GM19099 (cell line): ENCODE measurements at regions not wholly inside any gene's neighbourhood (a gene's known extent, or its start where the extent isn't known, plus 50 kb on each side); places are given as distances from the start of the nearest gene placed in this dataset.

Source experiments
- POLR2A ChIP-seq: IDR thresholded peaks from 3 replicates; pipeline ENCODE4 v1.6.1; 2011; ENCODE audit warnings: low read depth; ENCODE audit not compliant: insufficient read length; ENCODE audit errors: extremely low read depth

DNA sequence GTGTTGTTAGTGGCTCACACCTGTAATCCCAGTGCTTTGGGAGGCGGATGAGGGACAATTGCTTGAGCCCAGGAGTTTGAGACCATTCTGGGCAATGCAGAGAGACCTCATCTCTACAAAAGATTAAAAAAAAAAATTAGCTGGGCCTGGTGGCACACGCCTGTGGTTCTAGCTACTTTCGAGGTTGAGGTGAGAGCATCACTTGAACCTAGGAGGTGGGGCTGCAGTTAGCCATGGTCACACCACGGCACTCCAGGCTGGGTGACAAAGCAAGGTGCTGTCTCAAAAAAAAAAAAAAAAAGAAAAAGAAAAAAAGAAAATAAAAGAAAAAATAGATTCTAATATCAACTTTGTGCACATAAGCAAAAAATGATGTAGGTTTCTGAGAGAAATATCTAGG lies 1492.5 kb upstream of the TMEFF2 start:
- no peak for TF ChIP-seq POLR2A

DNA sequence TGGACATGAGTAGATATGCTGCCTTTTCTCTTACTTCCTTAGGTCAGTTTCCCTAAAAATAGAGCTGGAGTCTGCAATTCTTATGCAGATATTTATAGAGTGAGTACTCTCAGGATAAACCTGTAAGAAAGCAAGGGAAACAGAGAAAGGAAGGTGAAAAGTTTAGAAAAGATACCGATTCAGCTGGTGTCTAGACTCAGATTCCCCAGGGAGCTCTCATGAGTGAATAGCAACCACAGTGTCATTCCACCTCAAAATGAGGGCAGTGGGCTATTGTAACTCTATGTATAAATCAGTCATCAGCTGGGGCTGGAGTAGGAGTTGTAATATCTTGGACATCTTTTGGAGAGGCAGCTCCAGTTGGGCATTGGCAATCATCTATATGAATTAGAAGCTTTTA lies 1485.1 kb upstream of the TMEFF2 start:
- no peak for TF ChIP-seq POLR2A

DNA sequence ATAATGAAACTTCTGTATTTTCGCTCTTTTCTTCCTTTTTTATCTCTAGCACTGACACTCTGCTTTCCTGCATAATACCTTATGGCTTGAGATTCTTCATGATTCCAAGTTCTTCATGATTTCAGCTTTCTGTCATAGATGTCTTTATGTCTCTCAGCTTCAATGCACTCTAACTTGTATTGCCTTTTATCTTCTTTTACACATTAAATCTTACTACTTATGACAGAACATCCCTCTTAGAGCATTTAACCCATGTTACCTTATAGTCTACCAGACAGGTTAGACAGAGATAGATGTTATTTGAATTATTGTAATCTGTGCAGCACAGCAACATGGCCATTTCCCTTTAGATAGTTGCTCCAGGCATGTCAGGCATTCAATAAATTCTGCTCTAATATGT lies 1475.7 kb upstream of the TMEFF2 start:
- no peak for TF ChIP-seq POLR2A

DNA sequence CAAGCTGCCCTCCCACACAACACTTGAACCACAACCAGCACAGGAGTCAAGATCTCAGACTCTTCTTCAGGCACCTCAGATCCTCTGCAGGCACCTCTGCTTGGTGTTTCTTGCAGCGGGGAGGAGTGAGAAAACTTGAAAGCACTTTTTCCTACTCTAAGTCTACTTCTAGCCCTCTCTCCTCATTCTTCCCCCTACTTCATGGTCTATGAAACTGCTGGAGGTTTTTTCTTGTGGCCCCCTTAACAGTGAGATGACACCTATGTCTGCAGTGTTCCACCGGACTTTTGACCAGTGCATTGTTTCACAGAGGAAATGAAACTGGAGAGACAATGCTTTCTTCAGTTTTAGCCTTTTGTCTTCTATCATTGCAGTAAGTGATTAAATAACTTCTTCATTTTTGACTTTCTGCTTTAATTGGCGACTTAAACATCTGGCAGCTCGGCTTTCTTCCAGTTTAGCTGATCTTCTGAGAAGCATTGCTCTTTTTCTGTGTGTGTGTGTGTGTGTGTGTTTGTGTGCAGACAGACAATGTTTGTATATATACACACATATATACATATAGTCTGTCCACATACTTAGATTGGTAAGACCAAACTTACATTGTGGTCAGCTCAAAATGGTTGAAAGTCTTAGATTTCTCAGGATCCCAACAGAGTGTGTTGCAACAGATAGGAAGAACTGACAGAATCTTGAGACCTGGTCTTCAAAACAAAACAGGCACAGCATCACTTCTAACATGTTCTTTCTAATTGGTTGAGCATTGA lies 1474.0 kb upstream of the TMEFF2 start:
- TF ChIP-seq POLR2A = no peak

DNA sequence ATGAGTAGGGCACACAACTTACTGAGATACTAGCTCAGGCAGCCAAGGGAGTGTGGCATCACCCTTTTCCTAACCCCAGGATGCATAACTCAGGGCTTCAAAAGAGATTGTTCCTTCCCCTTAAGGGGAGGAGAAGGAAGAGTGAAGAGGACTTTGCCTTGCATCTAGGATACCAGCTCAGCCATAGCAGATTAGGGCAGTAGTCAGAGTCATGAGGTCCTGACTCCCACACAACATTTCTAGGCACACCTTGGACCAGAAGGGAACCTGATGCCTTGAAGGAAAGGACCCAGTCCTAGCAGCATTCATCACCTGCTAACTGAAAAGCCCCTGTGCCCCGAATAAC lies 1433.2 kb upstream of the TMEFF2 start:
- TF ChIP-seq POLR2A = no peak

DNA sequence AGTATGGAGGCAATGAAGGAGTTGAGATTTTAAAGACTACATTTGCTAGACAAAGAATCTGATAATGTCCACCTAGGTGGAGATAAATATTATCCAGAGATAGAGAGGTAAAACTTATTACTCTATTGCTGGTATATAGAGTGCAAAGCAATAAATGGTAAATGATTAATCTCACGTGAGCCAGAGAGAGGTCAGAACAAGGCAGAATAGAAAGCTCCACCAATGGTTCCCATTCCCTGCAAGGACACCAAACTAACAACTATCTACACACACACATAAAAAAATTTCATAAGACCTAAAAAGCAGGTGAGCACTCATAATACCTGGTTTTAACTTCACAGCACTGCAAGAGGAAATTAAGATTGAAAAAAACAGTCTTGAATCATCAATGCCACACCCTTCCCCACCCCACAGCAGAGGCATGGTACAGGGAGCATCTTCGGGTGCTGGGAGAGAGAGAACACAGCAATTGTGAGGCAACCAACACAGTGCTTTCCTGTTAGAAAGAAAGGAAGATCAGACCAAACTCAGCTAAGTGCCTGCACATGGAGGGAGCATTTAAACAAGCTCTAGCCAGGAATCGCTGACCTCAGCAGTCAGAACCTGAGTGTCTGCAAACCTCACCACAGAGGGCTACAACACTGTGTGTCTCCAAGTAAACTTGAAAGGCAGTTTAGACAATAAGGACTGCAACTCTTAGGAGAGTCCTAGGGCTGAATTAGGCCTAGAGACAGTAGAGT lies 1432.6 kb upstream of the TMEFF2 start:
- no peak for TF ChIP-seq POLR2A

DNA sequence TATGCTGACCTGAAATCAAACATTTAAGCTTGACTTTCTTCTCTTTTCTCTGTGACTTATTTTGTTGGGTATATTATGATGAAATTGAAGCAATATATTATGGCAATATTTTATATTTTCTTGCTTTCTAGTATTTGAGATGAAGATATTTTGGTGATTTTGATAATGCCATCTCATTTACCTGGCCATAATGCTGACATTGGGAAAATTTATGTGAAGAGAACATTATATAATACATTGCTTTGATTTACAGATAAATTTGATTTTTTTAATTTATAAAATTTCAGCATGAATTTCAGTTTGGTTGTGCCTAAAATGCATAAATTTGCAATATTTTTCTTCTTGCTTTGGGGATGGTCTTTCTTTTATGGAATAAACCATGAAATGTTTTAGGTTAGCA lies 1413.7 kb upstream of the TMEFF2 start:
- TF ChIP-seq POLR2A = no peak

DNA sequence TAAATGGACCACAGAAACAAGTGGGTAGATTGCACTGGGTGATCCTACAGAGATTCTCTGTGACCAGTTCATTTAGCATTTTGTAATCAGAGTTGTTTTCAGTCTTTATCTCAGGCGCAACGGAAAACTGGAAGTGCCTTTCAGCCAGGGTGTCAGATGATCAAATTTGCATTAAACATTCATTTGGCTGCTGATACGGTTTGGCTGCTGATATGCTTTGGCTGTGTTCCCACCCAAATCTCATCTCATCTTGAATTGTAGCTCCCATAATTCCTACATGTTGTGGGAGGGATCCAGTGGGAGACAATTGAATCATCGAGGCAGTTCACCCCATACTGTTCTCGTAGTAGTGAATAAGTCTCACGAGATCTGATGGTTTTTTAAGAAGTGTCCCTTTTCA lies 1396.1 kb upstream of the TMEFF2 start:
- no peak for TF ChIP-seq POLR2A

DNA sequence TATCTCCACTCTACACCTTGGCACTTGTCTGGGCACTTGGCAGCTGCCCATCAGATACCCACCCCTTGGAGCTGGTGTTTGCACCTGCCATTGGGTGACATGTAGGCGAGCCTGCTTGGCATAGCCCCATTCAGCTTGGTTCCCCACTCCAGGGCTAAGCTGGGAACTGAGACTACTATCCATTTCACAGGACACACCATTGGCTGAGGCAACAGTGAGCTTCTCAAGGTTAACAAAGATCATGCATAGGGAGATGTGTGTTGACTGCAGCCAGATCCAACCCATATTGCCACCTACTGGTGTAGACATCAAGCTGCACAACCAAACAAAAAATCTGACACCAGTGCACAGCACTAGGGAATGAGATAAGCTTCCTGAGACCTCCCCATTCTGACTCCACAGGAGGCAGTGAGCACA lies 1389.8 kb upstream of the TMEFF2 start:
- no peak for TF ChIP-seq POLR2A

DNA sequence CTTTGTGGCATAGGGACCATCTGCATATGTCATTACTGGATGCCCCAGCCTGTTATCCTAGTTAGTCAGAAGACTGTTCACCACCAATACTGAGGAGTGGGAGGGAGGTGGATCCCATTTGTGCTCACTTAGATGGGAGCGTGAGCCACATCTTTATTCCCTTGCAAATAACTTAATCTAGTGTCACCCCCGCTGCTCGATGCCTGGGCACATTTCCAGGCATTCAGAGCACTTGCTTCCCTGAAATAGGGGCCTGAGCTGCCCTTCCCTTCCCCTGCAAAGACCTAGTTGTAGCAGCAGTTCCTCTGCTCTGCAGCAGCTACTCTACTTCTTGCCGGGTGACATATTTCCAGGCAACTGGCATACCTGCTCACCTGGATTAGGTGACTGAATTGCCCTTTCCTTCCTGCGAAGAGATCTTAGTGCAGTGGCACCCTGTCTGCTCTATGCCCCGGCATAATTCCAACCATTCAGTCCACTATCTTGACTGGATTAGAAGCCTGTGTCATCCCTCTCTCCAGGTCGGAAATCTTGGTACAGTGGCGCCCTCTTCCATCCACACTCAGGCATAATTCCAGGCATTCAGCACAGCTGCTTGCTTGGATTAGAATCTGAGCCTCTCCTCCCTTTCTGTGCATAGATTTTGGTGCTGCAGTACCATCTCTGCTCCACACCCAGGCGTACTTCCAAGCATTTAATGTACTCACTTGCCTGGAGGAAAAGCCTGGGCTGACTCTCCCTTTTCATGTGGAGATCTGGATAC lies 1389.1 kb upstream of the TMEFF2 start:
- TF ChIP-seq POLR2A = no peak

DNA sequence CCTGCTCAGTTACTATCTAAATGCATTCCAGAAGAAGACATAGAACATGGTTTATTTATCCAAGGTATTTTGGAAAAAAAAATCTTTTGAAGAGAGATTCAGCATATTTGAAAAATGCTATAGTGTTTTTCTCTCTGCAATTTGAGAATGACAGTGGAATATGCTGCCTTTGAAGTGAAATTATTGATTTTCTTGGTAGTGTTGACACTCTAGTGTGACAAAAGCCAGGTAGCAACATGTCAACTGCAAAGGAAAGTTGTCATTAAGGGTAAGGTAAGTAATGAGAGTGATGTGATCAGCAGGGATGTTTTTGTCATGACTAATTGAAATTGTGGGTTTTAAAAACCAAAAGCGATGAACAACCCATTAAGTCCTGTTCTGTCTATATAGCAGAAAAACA lies 1387.1 kb upstream of the TMEFF2 start:
- TF ChIP-seq POLR2A = no peak

DNA sequence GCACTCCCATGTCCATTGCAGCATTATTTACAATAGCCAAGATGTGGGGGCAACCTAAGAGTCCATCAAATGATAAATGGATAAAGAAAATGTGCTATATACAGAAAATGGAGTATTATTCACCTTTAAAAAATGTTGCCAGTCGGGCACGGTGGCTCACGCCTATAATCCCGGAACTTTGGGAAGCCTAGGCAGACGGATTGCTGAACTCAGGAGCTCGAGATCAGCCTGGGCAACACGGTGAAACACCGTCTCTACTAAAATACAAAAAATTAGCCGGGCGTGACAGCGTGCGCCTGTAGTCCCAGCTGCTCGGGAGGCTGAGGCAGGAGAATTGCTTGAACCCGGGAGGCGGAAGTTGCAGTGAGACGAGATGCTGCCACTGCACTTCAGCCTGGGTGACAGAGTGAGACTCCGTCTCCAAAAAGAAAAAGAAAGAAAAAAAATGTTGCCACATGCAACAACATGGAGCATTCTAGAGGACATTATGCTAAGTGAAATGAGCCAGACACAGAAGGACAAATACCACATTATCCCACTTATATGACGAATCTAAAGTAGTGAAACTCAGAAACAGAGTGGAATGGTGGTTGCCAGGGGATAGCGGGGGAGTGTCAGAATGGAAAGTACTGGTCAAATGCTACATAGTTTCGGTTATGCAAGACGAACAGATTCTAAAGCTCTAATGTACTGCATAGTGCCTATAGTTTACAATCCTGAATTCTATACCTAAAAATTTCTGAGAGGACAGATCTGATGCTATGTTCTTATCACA lies 1385.6 kb upstream of the TMEFF2 start:
- TF ChIP-seq POLR2A = no peak

DNA sequence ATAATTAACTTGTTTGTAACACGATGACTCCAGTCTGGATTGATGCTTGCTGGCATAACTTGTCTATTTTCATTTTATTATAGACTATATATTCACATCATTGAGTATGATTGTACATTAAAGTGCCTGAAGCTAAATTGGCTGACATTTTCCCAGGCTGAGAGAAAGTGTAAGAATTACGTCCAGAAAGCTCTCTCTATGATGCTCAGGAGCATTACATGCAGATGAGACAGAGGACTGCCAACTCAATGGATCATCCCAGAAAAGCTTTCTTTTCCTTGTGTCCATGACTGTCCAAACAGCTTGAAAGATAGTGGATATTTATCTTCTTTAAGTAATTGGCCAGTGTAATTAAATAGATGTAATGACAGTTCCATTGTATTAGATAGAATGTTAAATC lies 1372.2 kb upstream of the TMEFF2 start:
- TF ChIP-seq POLR2A = no peak

DNA sequence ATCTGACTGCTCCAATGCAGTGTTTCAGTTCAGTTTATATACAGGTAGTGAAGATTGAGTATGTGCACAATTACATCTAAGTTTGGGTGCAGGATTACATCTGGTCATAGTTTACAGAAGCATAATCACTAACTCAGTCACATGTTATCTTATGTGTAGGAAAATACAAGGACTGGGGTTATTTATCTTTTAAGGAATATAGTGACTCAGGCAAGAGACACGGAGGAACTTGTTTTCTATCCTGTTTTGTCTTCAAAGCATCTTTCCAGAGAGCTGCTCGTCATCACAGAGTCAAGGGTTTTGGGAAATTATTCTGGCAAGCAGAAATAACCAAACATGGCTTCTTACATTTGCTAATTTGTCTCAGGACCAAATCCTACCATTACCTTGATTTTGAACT lies 1371.5 kb upstream of the TMEFF2 start:
- no peak for TF ChIP-seq POLR2A

DNA sequence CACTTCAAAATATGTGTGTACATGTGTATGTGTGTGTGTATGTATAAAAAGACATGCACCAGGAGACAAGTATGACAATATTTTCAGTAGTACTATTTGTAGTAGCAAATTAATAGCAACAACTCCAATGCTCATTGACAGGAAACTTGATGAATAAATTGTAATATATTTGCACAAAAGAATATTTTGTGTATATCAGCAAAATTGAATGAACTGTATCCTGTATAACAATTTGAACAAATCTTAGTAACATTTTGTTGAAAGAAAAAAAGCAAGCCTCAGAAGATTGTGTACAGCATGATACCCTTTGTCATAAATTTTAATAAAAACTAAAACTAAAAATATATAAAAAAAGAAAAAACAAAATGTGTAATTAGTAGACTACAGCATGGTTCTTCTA lies 1367.3 kb upstream of the TMEFF2 start:
- TF ChIP-seq POLR2A = no peak
